ENCODE measurements at regions not wholly inside any gene's neighbourhood (a gene's known extent, or its start where the extent isn't known, plus 50 kb on each side); places are given as distances from the start of the nearest gene placed in this dataset.

DNA sequence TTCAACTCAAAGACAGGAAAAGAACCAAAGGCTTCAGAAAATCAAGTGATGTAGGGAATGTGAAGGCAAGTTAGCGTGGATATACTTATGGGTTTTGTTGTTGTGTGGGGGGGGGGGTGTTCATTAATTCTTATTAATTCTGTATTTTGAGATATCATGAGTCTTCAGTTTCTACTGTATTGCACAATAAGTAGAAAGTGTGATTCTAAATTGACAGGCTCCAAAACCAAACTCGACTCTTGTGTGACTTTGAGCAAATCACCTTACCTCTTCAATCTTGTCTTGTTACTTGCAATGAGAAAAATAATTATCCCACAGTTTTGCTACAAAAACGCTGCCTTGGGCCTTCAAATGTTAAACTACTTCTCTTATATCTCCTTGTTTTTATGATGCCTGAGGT lies 453.9 kb upstream of the GOT2 start:
- no peak for FAIRE-seq
- DNase-seq = no peak
- no peaks in the 10 kb centered on the region for H3K36me3 ChIP-seq (ENCODE audit: control insufficient read depth in 2 of 3, insufficient read depth in 3 of 3, low read length in 3 of 3)

DNA sequence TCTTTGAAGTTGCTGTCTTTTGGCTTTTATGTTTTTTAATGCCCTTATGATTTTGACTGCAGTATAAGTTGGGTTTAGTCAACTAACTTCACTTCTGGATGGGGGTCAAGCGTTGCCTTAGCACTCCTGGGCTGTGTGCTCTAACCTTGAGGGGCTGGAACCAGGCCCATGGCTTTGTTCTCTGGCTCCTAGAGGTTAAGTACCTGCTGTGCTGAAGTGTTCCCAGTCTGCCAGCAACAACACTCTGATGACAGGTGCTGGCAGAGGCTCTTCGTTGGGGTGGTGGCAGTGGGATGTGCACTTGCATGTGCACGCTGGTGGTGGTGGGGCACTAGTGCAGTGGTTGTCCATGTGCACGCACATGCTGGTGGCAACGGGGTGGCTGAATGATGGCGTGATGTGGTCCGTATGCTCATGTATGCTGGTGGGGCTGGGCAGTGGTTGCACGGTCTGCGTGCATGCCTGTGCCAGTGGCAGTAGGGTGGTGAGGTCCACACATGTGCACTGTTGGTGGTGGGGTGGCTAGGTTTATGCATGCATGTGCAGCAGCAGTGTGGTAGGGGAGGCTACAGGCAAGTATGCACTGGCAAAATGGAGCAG lies 447.8 kb upstream of the GOT2 start:
- Histone ChIP-seq H3K9me3 (ENCODE audit: control insufficient read depth in 2 of 3, insufficient read depth in 1 of 3, low read length in 3 of 3) (no peaks in the 10 kb centered on the region), H3K36me3 (ENCODE audit: control insufficient read depth in 2 of 3, insufficient read depth in 3 of 3, low read length in 3 of 3) (no peaks in the 10 kb centered on the region), H3K27ac (ENCODE audit: low read depth in 2 of 2, low read length in 2 of 2) (no peak overlapping the region), H3K27me3 (ENCODE audit: control insufficient read depth, insufficient read depth, low read length) (no peaks in the 10 kb centered on the region), H3K9ac (ENCODE audit: low read length in 3 of 3) (no peak overlapping the region), H3K4me1 (ENCODE audit: control insufficient read depth in 2 of 3, insufficient read depth in 2 of 3, low read depth in 1 of 3, low read length in 3 of 3) (no peaks in the 10 kb centered on the region), H3K4me3 (ENCODE audit: low read length in 3 of 3) (no peak overlapping the region)
- FAIRE-seq (no peak), DNase-seq (peak in 1 of 5 donors; percentile 63)
- TF ChIP-seq, protein P1, sequence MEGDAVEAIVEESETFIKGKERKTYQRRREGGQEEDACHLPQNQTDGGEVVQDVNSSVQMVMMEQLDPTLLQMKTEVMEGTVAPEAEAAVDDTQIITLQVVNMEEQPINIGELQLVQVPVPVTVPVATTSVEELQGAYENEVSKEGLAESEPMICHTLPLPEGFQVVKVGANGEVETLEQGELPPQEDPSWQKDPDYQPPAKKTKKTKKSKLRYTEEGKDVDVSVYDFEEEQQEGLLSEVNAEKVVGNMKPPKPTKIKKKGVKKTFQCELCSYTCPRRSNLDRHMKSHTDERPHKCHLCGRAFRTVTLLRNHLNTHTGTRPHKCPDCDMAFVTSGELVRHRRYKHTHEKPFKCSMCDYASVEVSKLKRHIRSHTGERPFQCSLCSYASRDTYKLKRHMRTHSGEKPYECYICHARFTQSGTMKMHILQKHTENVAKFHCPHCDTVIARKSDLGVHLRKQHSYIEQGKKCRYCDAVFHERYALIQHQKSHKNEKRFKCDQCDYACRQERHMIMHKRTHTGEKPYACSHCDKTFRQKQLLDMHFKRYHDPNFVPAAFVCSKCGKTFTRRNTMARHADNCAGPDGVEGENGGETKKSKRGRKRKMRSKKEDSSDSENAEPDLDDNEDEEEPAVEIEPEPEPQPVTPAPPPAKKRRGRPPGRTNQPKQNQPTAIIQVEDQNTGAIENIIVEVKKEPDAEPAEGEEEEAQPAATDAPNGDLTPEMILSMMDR (IDR thresholded peaks at IDR 0.05; ENCODE audit: borderline replicate concordance, extremely low read depth, insufficient read depth) = no peak
- intact Hi-C loops (cut with DNase I) = no loop called here

More for the DNA sequence above, 453.9 kb upstream of the GOT2 start:
- Histone ChIP-seq H3K27me3 (ENCODE audit: control insufficient read depth, insufficient read depth, low read length) (no peaks in the 10 kb centered on the region), H3K27ac (ENCODE audit: low read depth in 2 of 2, low read length in 2 of 2) (no peak overlapping the region), H3K4me1 (ENCODE audit: control insufficient read depth in 2 of 3, insufficient read depth in 2 of 3, low read depth in 1 of 3, low read length in 3 of 3) (no peaks in the 10 kb centered on the region), H3K4me3 (ENCODE audit: low read length in 3 of 3) (no peak overlapping the region), H3K9ac (ENCODE audit: low read length in 3 of 3) (no peak overlapping the region), H3K9me3 (ENCODE audit: control insufficient read depth in 2 of 3, insufficient read depth in 1 of 3, low read length in 3 of 3) (no peaks in the 10 kb centered on the region)
- TF ChIP-seq, protein P1 (IDR thresholded peaks at IDR 0.05; ENCODE audit: borderline replicate concordance, extremely low read depth, insufficient read depth) = no peak
- intact Hi-C loops (cut with DNase I) = no loop called here

DNA sequence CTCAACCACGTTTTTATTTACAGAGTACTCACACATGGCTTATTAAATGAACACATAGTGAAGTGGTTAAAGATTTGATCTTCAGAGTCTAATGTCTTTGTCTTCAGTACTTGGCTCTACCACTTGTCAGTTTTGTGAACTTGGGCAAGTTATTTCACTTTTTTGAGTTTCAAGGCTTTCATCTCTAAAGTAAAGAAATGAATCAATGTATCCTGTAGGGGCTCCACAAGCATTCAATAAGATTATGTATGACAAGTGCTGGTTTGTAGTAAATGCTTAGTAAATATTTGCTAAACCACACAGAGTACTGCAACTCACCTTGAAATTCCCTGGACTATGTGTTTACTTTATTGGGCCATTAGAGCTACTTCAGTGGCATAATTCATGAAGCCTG lies 446.0 kb upstream of the GOT2 start:
- Histone ChIP-seq H3K27ac (ENCODE audit: low read depth in 2 of 2, low read length in 2 of 2) (no peak overlapping the region), H3K36me3 (ENCODE audit: control insufficient read depth in 2 of 3, insufficient read depth in 3 of 3, low read length in 3 of 3) (no peaks in the 10 kb centered on the region), H3K9ac (ENCODE audit: low read length in 3 of 3) (no peak overlapping the region), H3K9me3 (ENCODE audit: control insufficient read depth in 2 of 3, insufficient read depth in 1 of 3, low read length in 3 of 3) (no peaks in the 10 kb centered on the region), H3K4me3 (ENCODE audit: low read length in 3 of 3) (no peak overlapping the region), H3K27me3 (ENCODE audit: control insufficient read depth, insufficient read depth, low read length) (no peaks in the 10 kb centered on the region), H3K4me1 (ENCODE audit: control insufficient read depth in 2 of 3, insufficient read depth in 2 of 3, low read depth in 1 of 3, low read length in 3 of 3) (no peaks in the 10 kb centered on the region)
- TF ChIP-seq, protein P1 (IDR thresholded peaks at IDR 0.05; ENCODE audit: borderline replicate concordance, extremely low read depth, insufficient read depth) = no peak
- no peak for DNase-seq
- intact Hi-C loops (cut with DNase I) = no loop called here
- FAIRE-seq = no peak

Data from kidney (tissue), 13 donors.